Kidney epithelial cell (primary cell): ENCODE measurements at regions not wholly inside any gene's neighbourhood (a gene's known extent, or its start where the extent isn't known, plus 50 kb on each side); places are given as distances from the start of the nearest gene placed in this dataset.

ENCODE experiments used
- DNase-seq: peaks from one replicate; pipeline ENCODE4 v3.0.0-alpha.2; 2010; ENCODE audit warnings: low read depth
- H3K27me3 ChIP-seq: 2 replicates; pipeline ENCODE4 v1.6.0; 2011; ENCODE audit warnings: low read length; ENCODE audit not compliant: control insufficient read depth, insufficient read depth
- H3K36me3 ChIP-seq: 2 replicates; pipeline ENCODE4 v1.5.1; 2011; ENCODE audit warnings: low read length; ENCODE audit not compliant: control insufficient read depth, insufficient read depth
- H3K4me3 ChIP-seq: 2 replicates; pipeline ENCODE4 v1.5.1; 2011; ENCODE audit warnings: low read depth, mild to moderate bottlenecking, control low read depth, low read length
- TF ChIP-seq, protein P1 (sequence below): IDR thresholded peaks from 2 replicates; pipeline ENCODE4 v1.5.1; 2011; ENCODE audit warnings: mild to moderate bottlenecking, moderate library complexity, low read length, control low read depth, inconsistent platforms; ENCODE audit not compliant: insufficient read depth, poor library complexity, severe bottlenecking

DNA sequence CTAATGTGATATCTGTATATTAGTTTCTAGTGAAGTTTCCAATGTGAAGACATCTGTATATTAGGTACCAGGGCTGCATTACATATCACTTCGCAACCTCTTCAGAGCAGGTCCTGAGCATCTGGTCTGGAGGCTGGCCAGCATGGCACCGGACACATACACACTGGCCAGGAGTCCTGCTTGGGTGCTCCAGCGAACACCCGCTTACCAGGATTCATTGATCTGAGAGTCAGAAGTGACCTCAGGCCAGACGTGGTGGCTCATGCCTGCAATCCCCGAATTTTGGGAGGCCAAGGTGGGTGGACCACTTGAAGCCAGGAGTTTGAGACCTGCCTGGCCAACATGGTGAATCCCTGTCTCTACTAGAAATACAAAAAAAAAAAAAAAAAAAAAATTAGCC, 93.0 kb upstream of the IRS2 start:
- TF ChIP-seq, protein P1, sequence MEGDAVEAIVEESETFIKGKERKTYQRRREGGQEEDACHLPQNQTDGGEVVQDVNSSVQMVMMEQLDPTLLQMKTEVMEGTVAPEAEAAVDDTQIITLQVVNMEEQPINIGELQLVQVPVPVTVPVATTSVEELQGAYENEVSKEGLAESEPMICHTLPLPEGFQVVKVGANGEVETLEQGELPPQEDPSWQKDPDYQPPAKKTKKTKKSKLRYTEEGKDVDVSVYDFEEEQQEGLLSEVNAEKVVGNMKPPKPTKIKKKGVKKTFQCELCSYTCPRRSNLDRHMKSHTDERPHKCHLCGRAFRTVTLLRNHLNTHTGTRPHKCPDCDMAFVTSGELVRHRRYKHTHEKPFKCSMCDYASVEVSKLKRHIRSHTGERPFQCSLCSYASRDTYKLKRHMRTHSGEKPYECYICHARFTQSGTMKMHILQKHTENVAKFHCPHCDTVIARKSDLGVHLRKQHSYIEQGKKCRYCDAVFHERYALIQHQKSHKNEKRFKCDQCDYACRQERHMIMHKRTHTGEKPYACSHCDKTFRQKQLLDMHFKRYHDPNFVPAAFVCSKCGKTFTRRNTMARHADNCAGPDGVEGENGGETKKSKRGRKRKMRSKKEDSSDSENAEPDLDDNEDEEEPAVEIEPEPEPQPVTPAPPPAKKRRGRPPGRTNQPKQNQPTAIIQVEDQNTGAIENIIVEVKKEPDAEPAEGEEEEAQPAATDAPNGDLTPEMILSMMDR: no peak
- DNase-seq: no peak
- Histone ChIP-seq H3K4me3 (no peak overlapping the region), H3K36me3 (no peaks in the 10 kb centered on the region), H3K27me3 (peaks cover 2% of the 10 kb centered on the region)

DNA sequence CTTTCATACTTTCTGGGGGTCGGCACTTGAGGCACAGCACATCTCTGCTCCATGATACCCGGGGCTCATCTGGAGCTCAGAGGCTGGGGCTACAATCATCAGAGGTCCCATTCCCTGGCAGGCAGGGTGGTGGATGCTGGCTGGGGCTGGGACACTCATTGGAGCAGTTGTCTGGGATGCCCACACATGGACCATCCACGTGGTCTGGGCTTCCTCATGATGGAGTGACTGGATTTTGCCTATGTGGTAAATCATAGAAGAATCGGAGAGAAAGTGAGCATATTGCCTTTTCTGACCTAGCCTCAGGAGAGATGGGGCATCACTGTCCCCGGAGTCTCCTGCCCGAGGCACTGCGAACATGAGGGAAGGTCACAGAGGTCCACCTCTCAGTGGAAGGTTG, 91.4 kb upstream of the IRS2 start:
- Histone ChIP-seq H3K36me3 (no peaks in the 10 kb centered on the region), H3K4me3 (no peak overlapping the region), H3K27me3 (peaks cover 2% of the 10 kb centered on the region)
- no peak for DNase-seq
- TF ChIP-seq, protein P1: no peak

DNA sequence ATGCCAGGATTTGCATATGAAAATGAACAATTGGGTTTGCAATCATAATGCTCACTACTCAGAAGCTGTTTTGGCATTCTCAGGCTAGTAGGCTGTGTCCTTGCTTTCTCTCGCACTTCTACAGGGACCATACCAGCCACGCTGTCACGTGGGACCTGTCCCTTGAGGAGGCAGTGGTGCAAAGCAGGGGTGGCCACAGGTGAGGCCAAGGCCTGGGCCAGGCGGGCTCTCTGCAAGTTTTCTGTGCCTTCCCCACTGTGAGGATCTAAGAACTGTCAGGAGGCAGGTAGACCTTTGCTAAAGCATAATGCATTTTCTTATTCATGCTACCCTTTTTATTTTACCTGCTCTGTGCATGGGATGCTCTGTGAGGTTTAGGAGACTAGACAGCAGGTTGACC, 89.4 kb upstream of the IRS2 start:
- no peak for DNase-seq
- TF ChIP-seq, protein P1: no peak
- H3K27me3 ChIP-seq: peaks cover 2% of the 10 kb centered on the region
- H3K36me3 ChIP-seq: no peaks in the 10 kb centered on the region
- H3K4me3 ChIP-seq: no peak overlapping the region

DNA sequence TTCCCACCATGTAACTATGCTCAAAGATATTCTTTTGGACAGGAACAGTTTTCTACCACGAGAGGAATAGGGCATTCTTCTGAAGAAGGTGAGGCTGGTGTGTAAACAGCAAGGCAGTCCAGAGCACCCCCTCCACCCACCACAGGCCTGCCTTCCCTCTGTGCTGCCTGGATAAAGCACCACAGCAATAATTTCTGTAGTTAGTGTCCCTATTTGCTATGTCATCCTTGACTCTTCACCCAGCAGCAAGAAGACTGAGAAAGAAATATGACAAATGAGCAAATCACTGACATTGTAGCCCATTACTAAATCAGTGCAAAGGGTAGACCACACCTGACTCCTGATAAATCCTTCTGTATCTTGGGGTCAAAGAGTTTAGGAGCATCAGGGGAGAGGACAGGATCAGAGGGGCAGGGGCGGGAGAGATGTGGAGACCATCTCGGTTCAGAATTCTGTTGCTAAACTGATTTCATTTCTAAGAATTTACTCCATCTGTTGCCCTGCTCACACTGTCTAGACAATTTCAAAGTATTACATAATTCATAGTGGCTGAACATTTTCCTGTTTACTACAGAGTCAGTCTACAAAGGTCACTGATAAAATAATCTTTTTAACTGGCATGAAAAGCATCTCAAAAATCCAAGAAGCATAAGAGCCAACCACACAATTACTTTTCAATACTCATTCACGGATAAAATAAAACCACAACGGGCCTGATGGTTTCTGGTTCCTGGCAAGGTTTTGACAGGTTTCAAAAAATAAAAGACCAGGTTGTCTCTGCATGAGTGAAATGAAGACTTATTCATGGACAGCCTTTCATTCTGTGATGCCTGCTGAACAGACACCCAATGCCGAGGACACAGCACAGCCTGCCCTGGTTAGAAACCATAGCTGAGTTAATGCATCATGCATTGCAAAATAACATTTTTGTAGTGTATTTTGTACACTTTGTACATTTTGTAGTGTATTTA, 88.4 kb upstream of the IRS2 start:
- TF ChIP-seq, protein P1: no peak
- DNase-seq: no peak

DNA sequence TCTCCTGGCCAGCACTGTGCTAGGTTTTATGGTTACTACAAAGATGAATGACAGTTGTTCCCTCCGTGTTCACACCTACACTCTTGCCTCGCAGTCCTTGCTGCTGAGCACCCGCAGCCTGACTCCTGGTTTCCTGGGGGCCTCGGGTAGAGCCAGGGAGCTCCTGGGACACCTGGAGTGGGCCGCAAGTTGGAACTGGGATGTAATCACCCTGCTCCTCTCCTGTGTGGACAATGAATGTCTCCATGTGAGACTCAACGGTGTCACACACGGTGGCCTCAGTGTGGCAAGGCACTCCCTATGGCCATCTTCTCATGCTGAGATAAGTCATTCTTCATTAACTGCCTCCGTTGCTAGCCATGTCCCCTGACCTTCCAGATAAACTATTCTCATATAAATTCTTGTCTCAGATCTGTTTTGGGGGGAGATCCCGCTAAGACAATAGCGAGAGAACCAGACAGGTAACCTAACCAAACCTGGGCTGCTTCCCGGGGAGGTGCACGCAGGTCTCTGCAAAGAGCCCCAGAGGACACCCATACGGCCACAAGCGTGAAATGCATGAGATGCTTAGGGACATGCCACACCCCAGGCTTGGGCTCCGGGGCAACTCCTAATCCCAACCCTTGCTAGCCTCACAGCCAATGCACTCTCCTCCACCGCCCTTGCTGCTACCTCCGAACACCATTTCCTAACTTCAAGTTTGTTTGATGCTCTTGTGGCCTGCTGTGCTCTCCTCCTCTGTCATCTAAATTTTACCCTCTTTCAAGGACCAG, 87.2 kb upstream of the IRS2 start:
- no peak overlapping the region for H3K4me3 ChIP-seq
- H3K36me3 ChIP-seq: no peaks in the 10 kb centered on the region
- no peaks in the 10 kb centered on the region for H3K27me3 ChIP-seq
- TF ChIP-seq, protein P1: no peak
- DNase-seq: no peak

More for the DNA sequence above, 88.4 kb upstream of the IRS2 start:
- no peaks in the 10 kb centered on the region for H3K27me3 ChIP-seq
- no peaks in the 10 kb centered on the region for H3K36me3 ChIP-seq
- H3K4me3 ChIP-seq: no peak overlapping the region
